ENCODE measurements at regions not wholly inside any gene's neighbourhood (a gene's known extent, or its start where the extent isn't known, plus 50 kb on each side); places are given as distances from the start of the nearest gene placed in this dataset.
"Not testable (repeated sequence)": the region's sequence is repeated elsewhere in the genome, so short reads cannot be mapped to it uniquely, and the experiment has no call there.

DNA sequence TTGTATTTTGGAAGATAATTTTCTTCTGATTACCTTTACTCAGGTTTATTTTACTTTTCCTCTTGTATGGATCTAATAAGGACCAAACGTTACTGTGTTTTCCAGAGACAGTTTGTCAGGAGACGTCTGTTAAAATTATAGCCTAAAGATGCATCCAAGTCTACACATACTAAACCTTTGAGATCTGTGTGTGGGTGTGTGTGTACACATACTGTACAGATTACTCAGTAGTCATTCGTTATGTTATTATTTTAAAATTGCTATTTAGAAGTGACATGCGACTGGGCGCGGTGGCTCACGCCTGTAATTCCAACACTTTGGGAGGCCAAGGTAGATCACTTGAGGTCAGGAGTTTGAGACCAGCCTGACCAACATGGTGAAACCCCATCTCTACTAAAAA lies 51.6 kb upstream of the CNTLN start:
- no peak for DNase-seq
- Histone ChIP-seq H3K36me3 (ENCODE audit: control insufficient read depth, insufficient read depth, low read length) (no peaks in the 10 kb centered on the region), H3K4me1 (ENCODE audit: control insufficient read depth, insufficient read depth, low read length) (no peaks in the 10 kb centered on the region), H3K9me3 (replicated peaks; ENCODE audit: control insufficient read depth, low read depth, low read length) (no peaks in the 10 kb centered on the region), H3K27ac (ENCODE audit: low read length) (no peak overlapping the region), H3K27me3 (ENCODE audit: control insufficient read depth, insufficient read depth, low read length) (no peaks in the 10 kb centered on the region), H3K4me3 (ENCODE audit: low read length) (no peak overlapping the region)
- WGBS (ENCODE audit: insufficient coverage), result no CpG with 5 or more reads among the region's 7 CpGs

DNA sequence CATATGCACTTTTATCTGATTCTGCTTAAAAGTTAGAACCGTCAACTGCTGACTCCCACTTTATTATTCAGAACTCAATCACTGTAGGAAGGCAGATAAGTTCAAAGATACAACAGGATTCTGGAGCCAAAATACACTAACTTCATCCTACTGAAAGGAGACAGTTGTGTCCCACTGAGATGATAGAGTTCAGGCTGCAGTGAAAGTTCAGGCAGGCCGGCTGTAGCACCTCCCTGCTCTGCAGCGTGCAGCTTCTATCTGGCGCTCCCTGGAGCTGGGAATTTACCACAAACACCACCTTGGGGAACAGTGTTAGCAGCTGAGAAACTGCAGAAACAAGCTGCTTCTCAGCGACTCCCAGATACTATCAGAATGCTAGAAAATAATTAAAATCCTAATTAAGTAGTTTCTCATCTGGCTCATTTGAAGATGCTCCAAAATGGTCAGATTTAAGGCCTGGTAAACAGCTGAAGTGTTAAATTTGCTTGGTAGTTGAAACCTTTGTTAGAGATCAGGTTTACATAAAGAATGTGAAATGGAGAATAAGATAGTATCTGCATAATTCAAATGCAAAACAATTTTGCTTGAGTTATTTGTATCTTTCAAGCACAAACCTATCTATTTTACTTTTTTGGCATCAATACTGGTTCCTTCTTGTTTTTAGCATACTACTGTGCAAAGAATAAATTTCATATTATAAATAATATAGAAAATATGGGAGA lies 52.3 kb upstream of the CNTLN start:
- H3K27ac ChIP-seq (ENCODE audit: low read length), result no peak overlapping the region
- H3K36me3 ChIP-seq (ENCODE audit: control insufficient read depth, insufficient read depth, low read length), result no peaks in the 10 kb centered on the region
- H3K9me3 ChIP-seq (replicated peaks; ENCODE audit: control insufficient read depth, low read depth, low read length), result no peaks in the 10 kb centered on the region
- no peaks in the 10 kb centered on the region for H3K4me1 ChIP-seq (ENCODE audit: control insufficient read depth, insufficient read depth, low read length)
- peak; percentile 60 for DNase-seq
- WGBS (ENCODE audit: insufficient coverage), result 8% methylated on average over 3 of the region's 5 CpGs
- H3K27me3 ChIP-seq (ENCODE audit: control insufficient read depth, insufficient read depth, low read length), result no peaks in the 10 kb centered on the region
- no peak overlapping the region for H3K4me3 ChIP-seq (ENCODE audit: low read length)

DNA sequence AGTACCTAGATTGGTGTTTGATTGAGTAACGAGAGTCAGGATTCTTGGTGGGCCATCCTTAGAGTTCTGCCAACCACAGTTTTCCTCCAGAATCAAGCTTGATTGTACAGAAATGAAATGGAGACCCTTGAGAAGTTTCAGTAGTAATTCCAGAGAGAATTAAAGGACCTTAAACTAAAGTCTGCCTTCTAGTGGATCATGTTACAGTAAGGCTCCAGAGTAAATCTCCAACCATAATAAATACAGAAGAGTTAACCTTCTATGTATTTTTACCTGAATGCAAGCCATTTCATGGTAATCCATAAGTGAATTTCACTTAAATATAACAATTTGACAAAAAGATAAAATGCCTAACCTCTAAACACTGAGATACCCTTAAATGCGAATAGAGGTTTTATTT lies 53.0 kb upstream of the CNTLN start:
- no peak overlapping the region for H3K4me3 ChIP-seq (ENCODE audit: low read length)
- H3K27ac ChIP-seq (ENCODE audit: low read length), result no peak overlapping the region
- no peaks in the 10 kb centered on the region for H3K9me3 ChIP-seq (replicated peaks; ENCODE audit: control insufficient read depth, low read depth, low read length)
- H3K27me3 ChIP-seq (ENCODE audit: control insufficient read depth, insufficient read depth, low read length), result no peaks in the 10 kb centered on the region
- DNase-seq, result no peak
- H3K4me1 ChIP-seq (ENCODE audit: control insufficient read depth, insufficient read depth, low read length), result no peaks in the 10 kb centered on the region
- no peaks in the 10 kb centered on the region for H3K36me3 ChIP-seq (ENCODE audit: control insufficient read depth, insufficient read depth, low read length)
- WGBS (ENCODE audit: insufficient coverage), result no CpG with 5 or more reads among the region's 2 CpGs

DNA sequence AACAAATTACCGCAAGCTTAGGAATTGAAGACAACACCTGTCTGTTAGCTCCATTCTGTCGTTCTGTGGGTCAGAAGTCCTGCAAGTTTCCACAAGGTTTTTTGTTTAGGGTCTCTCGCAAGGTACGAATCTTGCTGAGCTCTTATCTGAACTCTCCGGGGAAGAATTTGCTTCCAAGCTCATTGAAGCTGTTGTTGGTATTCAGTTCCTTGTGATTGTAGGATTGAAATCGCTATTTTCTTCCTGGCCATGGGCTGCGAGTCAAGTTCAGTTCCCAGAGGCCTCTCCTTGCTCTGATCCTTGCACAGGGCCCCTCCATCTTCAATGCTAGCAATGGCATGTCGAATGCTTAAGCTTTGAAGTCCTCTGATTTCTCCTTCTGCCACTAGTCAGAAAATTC lies 53.5 kb upstream of the CNTLN start:
- no peak overlapping the region for H3K27ac ChIP-seq (ENCODE audit: low read length)
- H3K27me3 ChIP-seq (ENCODE audit: control insufficient read depth, insufficient read depth, low read length), result no peaks in the 10 kb centered on the region
- 72% methylated on average over 3 of the region's 8 CpGs for WGBS (ENCODE audit: insufficient coverage)
- no peak for DNase-seq
- H3K9me3 ChIP-seq (replicated peaks; ENCODE audit: control insufficient read depth, low read depth, low read length), result no peaks in the 10 kb centered on the region
- H3K4me3 ChIP-seq (ENCODE audit: low read length), result no peak overlapping the region
- no peaks in the 10 kb centered on the region for H3K4me1 ChIP-seq (ENCODE audit: control insufficient read depth, insufficient read depth, low read length)
- H3K36me3 ChIP-seq (ENCODE audit: control insufficient read depth, insufficient read depth, low read length), result no peaks in the 10 kb centered on the region

DNA sequence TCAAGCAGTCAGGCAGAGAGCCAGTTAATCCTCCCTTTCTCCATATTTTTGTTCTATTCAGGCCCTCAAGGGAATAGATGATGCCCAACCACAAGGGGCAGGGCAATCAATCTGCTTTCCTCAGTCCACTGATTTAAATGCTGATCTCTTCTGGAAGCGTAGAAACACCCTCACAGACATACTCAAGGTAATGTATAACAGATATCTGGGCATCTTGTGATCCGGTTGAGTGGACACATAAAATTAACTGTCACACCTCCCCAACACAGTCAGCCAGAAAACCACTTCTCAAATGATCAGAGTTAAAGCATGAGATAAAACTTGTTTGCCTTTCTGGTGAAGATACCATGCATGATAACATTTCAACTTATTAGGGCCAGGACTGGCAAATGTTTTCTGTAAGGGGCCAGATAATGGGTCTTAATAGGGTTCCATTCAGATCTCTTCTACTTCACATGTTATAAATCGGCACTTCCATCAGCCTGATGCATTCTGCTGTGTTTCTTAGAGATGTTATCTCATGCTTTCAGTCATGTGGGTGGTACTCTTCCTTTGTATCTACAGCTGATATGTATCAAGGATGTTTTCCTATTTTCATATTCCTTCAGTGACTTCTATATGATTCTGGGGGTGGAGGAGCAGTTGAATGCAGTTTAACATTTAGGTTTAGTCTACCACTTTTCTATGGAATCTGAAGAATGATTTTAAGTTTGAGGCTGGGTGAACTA lies 58.9 kb upstream of the CNTLN start:
- Histone ChIP-seq H3K4me3 (ENCODE audit: low read length) (no peak overlapping the region), H3K4me1 (ENCODE audit: control insufficient read depth, insufficient read depth, low read length) (no peaks in the 10 kb centered on the region), H3K27me3 (ENCODE audit: control insufficient read depth, insufficient read depth, low read length) (no peaks in the 10 kb centered on the region), H3K9me3 (replicated peaks; ENCODE audit: control insufficient read depth, low read depth, low read length) (no peaks in the 10 kb centered on the region), H3K36me3 (ENCODE audit: control insufficient read depth, insufficient read depth, low read length) (no peaks in the 10 kb centered on the region), H3K27ac (ENCODE audit: low read length) (no peak overlapping the region)
- DNase-seq, result no peak
- WGBS (ENCODE audit: insufficient coverage), result no CpG with 5 or more reads among the region's 3 CpGs

DNA sequence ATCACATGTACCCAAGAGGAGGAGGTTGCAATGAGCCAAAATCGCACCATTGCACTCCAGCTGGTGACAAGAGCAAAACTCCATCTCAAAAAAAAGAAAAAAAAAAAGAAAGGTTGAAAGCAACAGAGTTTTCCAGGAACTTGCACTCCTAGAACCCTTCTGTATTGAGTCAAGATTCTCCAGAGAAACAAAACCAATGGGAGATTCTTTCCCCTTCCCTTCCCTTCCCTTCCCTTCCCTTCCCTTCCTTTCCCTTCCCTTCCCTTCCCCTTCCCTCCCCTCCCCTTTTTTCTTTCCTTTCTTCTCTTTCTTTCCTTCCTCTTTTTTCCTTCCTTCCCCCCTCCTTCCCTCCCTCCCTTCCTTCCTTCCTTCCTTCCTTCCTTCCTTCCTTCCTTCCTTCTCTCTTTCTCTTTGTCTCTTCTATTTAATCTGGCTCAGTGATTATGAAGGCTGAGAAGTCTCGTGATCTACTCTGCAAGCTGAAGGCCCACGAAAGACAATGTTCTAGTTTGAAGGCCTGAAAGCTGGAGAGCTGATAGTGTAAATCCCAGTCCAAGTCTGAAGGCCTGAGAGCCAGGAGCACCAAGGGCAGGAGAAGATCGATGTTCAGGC lies 59.6 kb upstream of the CNTLN start:
- Histone ChIP-seq H3K4me3 (ENCODE audit: low read length) (no peak overlapping the region), H3K9me3 (replicated peaks; ENCODE audit: control insufficient read depth, low read depth, low read length) (no peaks in the 10 kb centered on the region), H3K27ac (ENCODE audit: low read length) (no peak overlapping the region), H3K36me3 (ENCODE audit: control insufficient read depth, insufficient read depth, low read length) (no peaks in the 10 kb centered on the region), H3K4me1 (ENCODE audit: control insufficient read depth, insufficient read depth, low read length) (no peaks in the 10 kb centered on the region), H3K27me3 (ENCODE audit: control insufficient read depth, insufficient read depth, low read length) (no peaks in the 10 kb centered on the region)
- no peak for DNase-seq
- 86% methylated on average over 3 of the region's 4 CpGs for WGBS (ENCODE audit: insufficient coverage)

DNA sequence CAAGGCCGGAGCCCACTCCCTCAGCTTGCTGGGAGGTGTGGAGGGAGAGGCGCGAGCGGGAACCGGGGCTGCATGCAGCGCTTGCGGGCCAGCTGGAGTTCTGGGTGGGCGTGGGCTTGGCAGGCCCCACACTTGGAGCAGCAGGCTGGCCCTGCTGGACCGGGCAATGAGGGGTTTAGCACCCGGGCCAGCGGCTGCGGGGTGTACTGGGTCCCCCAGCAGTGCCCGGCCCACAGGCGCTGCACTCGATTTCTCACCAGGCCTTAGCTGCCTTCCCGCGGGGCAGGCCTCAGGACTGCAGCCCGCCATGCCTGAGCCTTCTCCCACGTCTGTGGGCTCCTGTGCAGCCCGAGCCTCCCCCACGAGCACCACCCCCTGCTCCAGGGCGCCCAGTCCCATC lies 62.3 kb upstream of the CNTLN start:
- not testable (repeated sequence) for H3K9me3 ChIP-seq (replicated peaks; ENCODE audit: control insufficient read depth, low read depth, low read length); DNase-seq; H3K27ac ChIP-seq (ENCODE audit: low read length); H3K36me3 ChIP-seq (ENCODE audit: control insufficient read depth, insufficient read depth, low read length); H3K4me1 ChIP-seq (ENCODE audit: control insufficient read depth, insufficient read depth, low read length); H3K4me3 ChIP-seq (ENCODE audit: low read length); H3K27me3 ChIP-seq (ENCODE audit: control insufficient read depth, insufficient read depth, low read length)
- 96% methylated on average over 21 of the region's 22 CpGs for WGBS (ENCODE audit: insufficient coverage)

DNA sequence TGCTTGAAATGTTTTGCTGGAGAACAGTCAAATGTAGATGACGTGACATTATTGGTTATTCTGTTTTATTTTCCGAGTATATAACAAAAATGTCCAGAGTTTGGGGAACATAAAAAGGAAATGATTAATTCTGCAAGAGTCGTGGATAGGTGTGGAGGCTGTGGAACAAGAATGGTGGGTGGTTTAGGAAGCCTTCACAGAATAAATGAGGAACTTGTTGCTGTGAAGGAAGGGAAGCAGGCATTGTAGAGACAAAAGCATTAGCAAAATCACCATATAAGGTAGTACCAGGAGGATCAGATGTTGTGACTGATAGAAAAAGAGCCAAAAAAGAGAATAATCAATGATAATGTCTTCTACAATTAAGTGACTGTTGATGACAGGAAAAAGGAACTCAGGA lies 66.2 kb upstream of the CNTLN start:
- Histone ChIP-seq H3K4me3 (ENCODE audit: low read length) (no peak overlapping the region), H3K4me1 (ENCODE audit: control insufficient read depth, insufficient read depth, low read length) (no peaks in the 10 kb centered on the region), H3K27ac (ENCODE audit: low read length) (no peak overlapping the region), H3K36me3 (ENCODE audit: control insufficient read depth, insufficient read depth, low read length) (no peaks in the 10 kb centered on the region), H3K9me3 (replicated peaks; ENCODE audit: control insufficient read depth, low read depth, low read length) (no peaks in the 10 kb centered on the region), H3K27me3 (ENCODE audit: control insufficient read depth, insufficient read depth, low read length) (no peaks in the 10 kb centered on the region)
- DNase-seq, result no peak
- WGBS (ENCODE audit: insufficient coverage), result 67% methylated on average over 3 of the region's 3 CpGs

DNA sequence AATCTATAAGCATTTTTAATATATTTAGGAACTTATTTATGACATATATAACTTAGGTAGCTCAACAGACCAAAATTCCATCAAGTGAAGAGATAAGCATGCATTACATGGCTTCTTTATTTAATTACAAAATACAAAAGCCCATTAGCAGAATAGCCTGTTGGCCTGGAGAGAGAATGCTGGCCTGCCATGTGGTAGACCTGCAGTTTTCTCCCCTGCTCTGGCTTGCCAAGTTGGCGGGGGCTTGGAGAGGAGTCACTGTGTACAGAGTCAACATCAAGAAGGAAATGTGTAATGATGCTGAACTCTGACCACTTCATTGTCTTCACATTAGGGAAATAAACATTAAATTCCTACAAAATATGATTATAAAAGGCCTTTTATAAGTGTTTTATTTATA lies 69.8 kb upstream of the CNTLN start:
- no CpG with 5 or more reads among the region's 1 CpG for WGBS (ENCODE audit: insufficient coverage)

DNA sequence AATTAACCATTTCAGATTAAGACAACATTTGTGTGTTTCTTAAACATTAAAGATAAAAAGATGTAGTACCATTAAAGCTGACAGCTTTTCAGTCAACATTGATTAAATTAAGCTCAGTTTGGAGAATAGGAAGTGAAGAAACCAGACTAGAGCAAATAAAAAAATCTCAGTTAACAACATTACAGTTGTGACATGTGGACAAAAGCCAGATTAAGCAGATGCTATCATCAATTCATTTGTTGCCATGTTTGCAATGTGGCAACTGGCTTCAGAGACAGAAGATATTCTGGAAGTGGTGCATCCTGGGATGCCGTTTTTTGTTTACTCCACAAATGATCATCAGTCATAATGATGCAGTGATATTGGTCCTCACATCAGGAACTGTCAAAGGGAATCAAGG lies 70.3 kb upstream of the CNTLN start:
- Histone ChIP-seq H3K27me3 (ENCODE audit: control insufficient read depth, insufficient read depth, low read length) (no peaks in the 10 kb centered on the region), H3K9me3 (replicated peaks; ENCODE audit: control insufficient read depth, low read depth, low read length) (no peaks in the 10 kb centered on the region), H3K4me1 (ENCODE audit: control insufficient read depth, insufficient read depth, low read length) (no peaks in the 10 kb centered on the region), H3K36me3 (ENCODE audit: control insufficient read depth, insufficient read depth, low read length) (no peaks in the 10 kb centered on the region), H3K4me3 (ENCODE audit: low read length) (no peak overlapping the region), H3K27ac (ENCODE audit: low read length) (no peak overlapping the region)
- no CpG with 5 or more reads among the region's 1 CpG for WGBS (ENCODE audit: insufficient coverage)
- no peak for DNase-seq

More for the DNA sequence above, 69.8 kb upstream of the CNTLN start:
- Histone ChIP-seq H3K4me3 (ENCODE audit: low read length) (no peak overlapping the region), H3K9me3 (replicated peaks; ENCODE audit: control insufficient read depth, low read depth, low read length) (no peaks in the 10 kb centered on the region), H3K4me1 (ENCODE audit: control insufficient read depth, insufficient read depth, low read length) (no peaks in the 10 kb centered on the region), H3K27ac (ENCODE audit: low read length) (no peak overlapping the region), H3K36me3 (ENCODE audit: control insufficient read depth, insufficient read depth, low read length) (no peaks in the 10 kb centered on the region), H3K27me3 (ENCODE audit: control insufficient read depth, insufficient read depth, low read length) (no peaks in the 10 kb centered on the region)
- DNase-seq, result no peak

Measured in muscle of leg (tissue), 3 donors.